Endodermal cell (in vitro differentiated cells): ENCODE measurements at regions not wholly inside any gene's neighbourhood (a gene's known extent, or its start where the extent isn't known, plus 50 kb on each side); places are given as distances from the start of the nearest gene placed in this dataset.

Source experiments
- DNase-seq: peaks from one replicate; pipeline ENCODE4 v3.0.0-alpha.2; 2017
- H3K27ac ChIP-seq: 2 replicates; pipeline ENCODE4 v1.5.1; 2013; ENCODE audit warnings: mild to moderate bottlenecking, low read depth, low read length, moderate library complexity
- H3K27me3 ChIP-seq: 2 replicates; pipeline ENCODE4 v1.6.1; 2013; ENCODE audit warnings: mild to moderate bottlenecking, low read length, moderate library complexity; ENCODE audit not compliant: insufficient read depth, control insufficient read depth, poor library complexity, severe bottlenecking
- H3K36me3 ChIP-seq: 2 replicates; pipeline ENCODE4 v1.7.0; 2013; ENCODE audit warnings: mild to moderate bottlenecking, low read length, moderate library complexity; ENCODE audit not compliant: control insufficient read depth, insufficient read depth
- H3K4me1 ChIP-seq: one replicate; pipeline ENCODE4 v1.7.0; 2013; ENCODE audit warnings: low read length; ENCODE audit not compliant: control insufficient read depth, insufficient read depth
- H3K4me3 ChIP-seq: 2 replicates; pipeline ENCODE4 v1.5.1; 2013; ENCODE audit warnings: mild to moderate bottlenecking, low read length, moderate library complexity
- H3K9ac ChIP-seq: 2 replicates; pipeline ENCODE4 v1.6.1; 2013; ENCODE audit warnings: mild to moderate bottlenecking, low read length, moderate library complexity; ENCODE audit not compliant: poor library complexity, severe bottlenecking; ENCODE audit errors: extremely low read depth
- H3K9me3 ChIP-seq: 2 replicates; pipeline ENCODE4 v1.6.1; 2013; ENCODE audit warnings: mild to moderate bottlenecking, low read length, moderate library complexity; ENCODE audit not compliant: control insufficient read depth
- H3K27ac Mint-ChIP-seq: 2 replicates; pipeline ENCODE4 v1.8.0; 2020; ENCODE audit warnings: mixed read lengths
- H3K27me3 Mint-ChIP-seq: 2 replicates; pipeline ENCODE4 v1.8.0; 2021; ENCODE audit warnings: mild to moderate bottlenecking, mixed read lengths; ENCODE audit not compliant: insufficient read depth
- H3K36me3 Mint-ChIP-seq: 2 replicates; pipeline ENCODE4 v1.8.0; 2020; ENCODE audit warnings: low read depth, mixed read lengths
- H3K4me1 Mint-ChIP-seq: 2 replicates; pipeline ENCODE4 v1.8.0; 2020; ENCODE audit warnings: mixed read lengths
- H3K4me3 Mint-ChIP-seq: 2 replicates; pipeline ENCODE4 v1.8.0; 2020; ENCODE audit warnings: mild to moderate bottlenecking, moderate library complexity, mixed read lengths
- H3K9me3 Mint-ChIP-seq: 2 replicates; pipeline ENCODE4 v1.8.0; 2020; ENCODE audit warnings: mild to moderate bottlenecking, mixed read lengths
- CTCF ChIP-seq: fragments of 200-600 bp; sonication (generic); conservative IDR thresholded peaks from 2 replicates; pipeline ENCODE4 v1.5.0; 2021; ENCODE audit warnings: antibody characterized with exemption, mild to moderate bottlenecking
- WGBS, 2 experiments: methylation state at CpG; one replicate each; pipeline versions ENCODE4 v1.1.5 to v1.1.7; 2013; ENCODE audit warnings: missing lambda C conversion rate in 2 of 2, mixed read lengths in 1 of 2; ENCODE audit not compliant: insufficient coverage in 1 of 2, insufficient read length in 1 of 2; 5-methylcytosine and 5-hydroxymethylcytosine counted together

GRCh38 chr5:93154535-93154934 lies 426.5 kb downstream of the NR2F1-AS1 start:
- H3K4me3 Mint-ChIP-seq, result no peak overlapping the region
- H3K4me1 Mint-ChIP-seq, result peaks cover 7% of the 10 kb centered on the region
- H3K9me3 Mint-ChIP-seq, result no peaks in the 10 kb centered on the region
- H3K27ac Mint-ChIP-seq, result no peak overlapping the region
- Histone ChIP-seq H3K9me3 (no peaks in the 10 kb centered on the region), H3K4me1 (peaks cover 3% of the 10 kb centered on the region), H3K4me3 (no peak overlapping the region), H3K27ac (no peak overlapping the region), H3K9ac (no peak overlapping the region), H3K27me3 (no peaks in the 10 kb centered on the region), H3K36me3 (no peaks in the 10 kb centered on the region)
- no peak for TF ChIP-seq CTCF
- H3K27me3 Mint-ChIP-seq, result no peaks in the 10 kb centered on the region
- no peak for DNase-seq
- whole genome bisulfite sequencing, 2 experiments, result 80% methylated on average over 1 of the region's 1 CpG; no CpG with 5 or more reads in 1 of the 2 experiments
- H3K36me3 Mint-ChIP-seq, result no peaks in the 10 kb centered on the region

- Histone ChIP-seq H3K27me3 (no peaks in the 10 kb centered on the region), H3K36me3 (no peaks in the 10 kb centered on the region), H3K4me3 (no peak overlapping the region), H3K9me3 (no peaks in the 10 kb centered on the region), H3K4me1 (peaks cover 3% of the 10 kb centered on the region), H3K27ac (no peak overlapping the region), H3K9ac (no peak overlapping the region)
- TF ChIP-seq CTCF, result no peak
- no peaks in the 10 kb centered on the region for H3K9me3 Mint-ChIP-seq
- H3K4me3 Mint-ChIP-seq, result no peak overlapping the region
- DNase-seq, result no peak
- H3K36me3 Mint-ChIP-seq, result no peaks in the 10 kb centered on the region
- no peaks in the 10 kb centered on the region for H3K27me3 Mint-ChIP-seq
- peaks cover 7% of the 10 kb centered on the region for H3K4me1 Mint-ChIP-seq
- H3K27ac Mint-ChIP-seq, result no peak overlapping the region
- 83 to 91% methylated on average over 3 of the region's 3 CpGs for WGBS, 2 experiments
Observed at GRCh38 chr5:93153461-93153860, 427.6 kb downstream of the NR2F1-AS1 start.

- H3K27ac Mint-ChIP-seq, result no peak overlapping the region
- no peak for DNase-seq
- no peak for TF ChIP-seq CTCF
- H3K36me3 ChIP-seq, result no peaks in the 10 kb centered on the region
- H3K27me3 ChIP-seq, result no peaks in the 10 kb centered on the region
- H3K4me1 ChIP-seq, result peaks cover 3% of the 10 kb centered on the region
- WGBS, 2 experiments, result 93 to 94% methylated on average over 3 to 5 of the region's 5 CpGs
- H3K36me3 Mint-ChIP-seq, result no peaks in the 10 kb centered on the region
- H3K4me1 Mint-ChIP-seq, result peaks cover 7% of the 10 kb centered on the region
- H3K4me3 Mint-ChIP-seq, result no peak overlapping the region
- no peaks in the 10 kb centered on the region for H3K9me3 Mint-ChIP-seq
- H3K9ac ChIP-seq, result no peak overlapping the region
- H3K4me3 ChIP-seq, result no peak overlapping the region
- H3K27me3 Mint-ChIP-seq, result no peaks in the 10 kb centered on the region
- H3K9me3 ChIP-seq, result no peaks in the 10 kb centered on the region
- H3K27ac ChIP-seq, result no peak overlapping the region
Observed at GRCh38 chr5:93151896-93152295, 429.1 kb downstream of the NR2F1-AS1 start.
